PC-9 (cell line): ENCODE measurements at regions not wholly inside any gene's neighbourhood (a gene's known extent, or its start where the extent isn't known, plus 50 kb on each side); places are given as distances from the start of the nearest gene placed in this dataset.

Experiments
- BruUV-seq: library from RNA; stranded (reverse); fragments of 400-500 nt; replicated peaks from 2 replicates; lab custom pipeline; 2021; lab: Mats Ljungman, UMichigan
- CTCF ChIA-PET: fragments of 300-600 bp; sonication (Branson Sonifier 250); formaldehyde crosslinking; loops from one replicate; lab custom pipeline; 2022; ENCODE audit warnings: antibody characterized with exemption; lab: Charles Lee
- POLR2A ChIA-PET: fragments of 300-600 bp; sonication (Branson Sonifier 250); formaldehyde crosslinking; loops from one replicate; lab custom pipeline; 2022; ENCODE audit warnings: antibody characterized with exemption; ENCODE audit not compliant: unreplicated experiment; lab: Charles Lee
- DNase-seq, 2 experiments: peaks; one replicate each; pipeline versions ENCODE4 v3.0.0 to v3.0.0-alpha.2; 2015 to 2022; ENCODE audit warnings: mixed read lengths in 1 of 2
- H2AFZ ChIP-seq: fragments of 200-600 bp; sonication (generic); 2 replicates; pipeline ENCODE4 v1.8.1; 2017; ENCODE audit warnings: antibody characterized with exemption
- H3F3A ChIP-seq: fragments of 200-600 bp; sonication (generic); 2 replicates; pipeline ENCODE4 v1.8.1; 2017; ENCODE audit warnings: antibody characterized with exemption, mild to moderate bottlenecking, low read depth; ENCODE audit not compliant: insufficient read depth
- H3K27ac ChIP-seq: fragments of 200-600 bp; sonication (generic); 2 replicates; pipeline ENCODE4 v1.6.1; 2016; ENCODE audit warnings: mixed run types
- H3K27me3 ChIP-seq: fragments of 200-600 bp; sonication (generic); 2 replicates; pipeline ENCODE4 v1.6.1; 2016; ENCODE audit warnings: low read depth, mixed run types; ENCODE audit not compliant: insufficient read depth
- H3K36me3 ChIP-seq: fragments of 200-600 bp; sonication (generic); 2 replicates; pipeline ENCODE4 v1.6.1; 2016; ENCODE audit warnings: low read depth, mixed run types
- H3K4me1 ChIP-seq: fragments of 200-600 bp; sonication (generic); replicated peaks from 2 replicates; pipeline ENCODE4 v1.6.1; 2016; ENCODE audit warnings: mixed run types; ENCODE audit not compliant: insufficient read depth
- H3K4me2 ChIP-seq: fragments of 200-600 bp; sonication (generic); 2 replicates; pipeline ENCODE4 v1.6.1; 2017; ENCODE audit warnings: mixed run types
- H3K4me3 ChIP-seq: fragments of 200-600 bp; sonication (generic); 2 replicates; pipeline ENCODE4 v1.6.1; 2016; ENCODE audit warnings: mixed run types
- H3K79me2 ChIP-seq: fragments of 200-600 bp; sonication (generic); 2 replicates; pipeline ENCODE4 v1.6.1; 2017; ENCODE audit warnings: low read depth, mixed run types
- H3K9me2 ChIP-seq: fragments of 200-600 bp; sonication (generic); 2 replicates; pipeline ENCODE4 v1.8.1; 2017; ENCODE audit warnings: mild to moderate bottlenecking; ENCODE audit not compliant: insufficient read depth
- H3K9me3 ChIP-seq: fragments of 200-600 bp; sonication (generic); 2 replicates; pipeline ENCODE4 v1.8.1; 2016; ENCODE audit warnings: low read depth; ENCODE audit not compliant: insufficient read depth
- H4K20me1 ChIP-seq: fragments of 200-600 bp; sonication (generic); 2 replicates; pipeline ENCODE4 v1.8.1; 2017; ENCODE audit not compliant: insufficient read depth
- EZH2 ChIP-seq: fragments of 200-600 bp; sonication (generic); IDR thresholded peaks from 2 replicates; pipeline ENCODE4 v1.8.0; 2017; ENCODE audit warnings: antibody characterized with exemption, low read depth
- intact Hi-C: fragments of 100-400 bp; cut with micrococcal nuclease; formaldehyde crosslinking; loops from one replicate; pipeline ENCODE4 v1.10.0; 2022; ENCODE audit not compliant: unreplicated experiment
- TF ChIP-seq, protein P1 (sequence below): fragments of 200-600 bp; sonication (generic); conservative IDR thresholded peaks from 2 replicates; pipeline ENCODE4 v1.6.1; 2017; ENCODE audit warnings: mixed run types, antibody characterized with exemption, mild to moderate bottlenecking, moderate library complexity

DNA sequence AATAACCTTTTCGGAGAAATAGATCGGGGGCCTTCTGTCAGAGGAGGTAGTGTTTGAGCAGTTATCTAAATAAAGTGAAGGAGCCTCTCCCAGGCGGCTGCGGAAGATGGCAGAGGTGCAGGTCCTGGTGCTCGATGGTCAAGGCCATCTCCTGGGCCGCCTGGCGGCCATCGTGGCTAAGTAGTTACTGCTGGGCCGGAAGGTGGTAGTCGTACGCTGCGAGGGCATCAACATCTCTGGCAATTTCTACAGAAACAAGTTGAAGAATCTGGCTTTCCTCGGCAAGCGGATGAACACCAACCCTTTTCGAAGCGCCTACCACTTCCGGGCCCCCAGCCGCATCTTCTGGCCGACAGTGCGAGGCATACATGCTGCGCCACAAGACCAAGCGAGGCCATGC is 186.1 kb downstream of the KTN1 start:
- TF ChIP-seq, protein P1, sequence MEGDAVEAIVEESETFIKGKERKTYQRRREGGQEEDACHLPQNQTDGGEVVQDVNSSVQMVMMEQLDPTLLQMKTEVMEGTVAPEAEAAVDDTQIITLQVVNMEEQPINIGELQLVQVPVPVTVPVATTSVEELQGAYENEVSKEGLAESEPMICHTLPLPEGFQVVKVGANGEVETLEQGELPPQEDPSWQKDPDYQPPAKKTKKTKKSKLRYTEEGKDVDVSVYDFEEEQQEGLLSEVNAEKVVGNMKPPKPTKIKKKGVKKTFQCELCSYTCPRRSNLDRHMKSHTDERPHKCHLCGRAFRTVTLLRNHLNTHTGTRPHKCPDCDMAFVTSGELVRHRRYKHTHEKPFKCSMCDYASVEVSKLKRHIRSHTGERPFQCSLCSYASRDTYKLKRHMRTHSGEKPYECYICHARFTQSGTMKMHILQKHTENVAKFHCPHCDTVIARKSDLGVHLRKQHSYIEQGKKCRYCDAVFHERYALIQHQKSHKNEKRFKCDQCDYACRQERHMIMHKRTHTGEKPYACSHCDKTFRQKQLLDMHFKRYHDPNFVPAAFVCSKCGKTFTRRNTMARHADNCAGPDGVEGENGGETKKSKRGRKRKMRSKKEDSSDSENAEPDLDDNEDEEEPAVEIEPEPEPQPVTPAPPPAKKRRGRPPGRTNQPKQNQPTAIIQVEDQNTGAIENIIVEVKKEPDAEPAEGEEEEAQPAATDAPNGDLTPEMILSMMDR, result no peak
- no peak for TF ChIP-seq EZH2
- Histone ChIP-seq H3F3A (no peaks in the 10 kb centered on the region), H3K4me3 (no peak overlapping the region), H3K27me3 (no peaks in the 10 kb centered on the region), H3K4me2 (no peak overlapping the region), H4K20me1 (no peaks in the 10 kb centered on the region), H3K4me1 (0 out of 2 replicates have a peak, but pooled peaks cover 4% of the 10 kb centered on the region), H2AFZ (no peak overlapping the region), H3K79me2 (no peaks in the 10 kb centered on the region), H3K9me3 (no peaks in the 10 kb centered on the region), H3K9me2 (no peaks in the 10 kb centered on the region), H3K27ac (no peak overlapping the region), H3K36me3 (no peaks in the 10 kb centered on the region)
- CTCF ChIA-PET, result no interaction called here
- no TSS peak for BruUV-seq
- POLR2A ChIA-PET, result no interaction called here
- DNase-seq, result no peak
- intact Hi-C loops, result no loop called here

DNA sequence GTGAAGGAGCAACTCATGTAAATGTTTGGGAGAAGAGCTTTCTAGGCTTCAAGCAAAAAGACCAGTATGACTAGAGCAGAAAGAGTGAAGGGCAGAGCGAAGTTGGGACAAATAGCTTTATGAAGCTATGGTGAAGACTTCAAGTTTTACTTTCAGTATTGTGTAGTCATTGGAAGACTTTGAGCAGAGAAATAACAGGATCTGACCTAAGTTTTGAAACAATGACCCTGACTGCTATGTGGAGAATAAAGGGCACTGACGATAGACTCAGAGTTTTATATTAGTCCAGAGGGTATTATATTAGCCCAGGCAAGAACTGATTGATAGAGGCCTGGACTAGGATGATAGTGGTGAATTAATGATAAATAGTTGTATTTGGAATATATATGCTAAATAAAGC is 187.3 kb downstream of the KTN1 start:
- H3K4me1 ChIP-seq, result 0 out of 2 replicates have a peak, but pooled peaks cover 4% of the 10 kb centered on the region
- CTCF ChIA-PET, result interaction anchor here (0.6 kb wide), 1 partner anchor 14 kb away, joined by 5 read pairs; no protein-coding TSS in a partner anchor

DNA sequence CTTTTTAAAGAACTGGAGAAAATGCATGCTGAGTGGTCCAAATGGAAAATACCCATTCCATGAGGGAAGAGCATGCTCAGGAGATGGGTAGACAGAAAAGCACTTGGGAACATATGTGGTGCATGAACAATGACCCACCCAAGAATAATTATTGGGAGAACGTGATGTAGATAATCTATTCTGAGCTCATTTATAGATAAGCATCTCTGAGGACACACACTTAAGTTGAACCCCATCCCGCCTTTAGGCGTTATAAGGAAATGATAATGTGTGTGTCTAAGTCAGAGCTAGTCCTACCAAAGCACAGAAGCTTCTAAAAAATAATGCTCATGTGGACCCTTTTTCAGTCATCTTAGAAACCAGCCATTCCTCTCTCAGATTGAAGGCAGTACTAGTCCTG is 189.9 kb downstream of the KTN1 start:
- no peak overlapping the region for H3K4me2 ChIP-seq
- intact Hi-C loops, result no loop called here
- BruUV-seq, result no TSS peak
- H2AFZ ChIP-seq, result no peak overlapping the region
- H3K9me2 ChIP-seq, result no peaks in the 10 kb centered on the region
- H3F3A ChIP-seq, result no peaks in the 10 kb centered on the region
- H3K27ac ChIP-seq, result no peak overlapping the region
- H3K4me1 ChIP-seq, result peaks cover 4% of the 10 kb centered on the region; the same call in 1 of the 2 replicates
- ChIA-PET POLR2A (no interaction called here), CTCF (no interaction called here)
- no peak for TF ChIP-seq EZH2
- TF ChIP-seq, protein P1, result no peak
- H3K4me3 ChIP-seq, result no peak overlapping the region
- no peaks in the 10 kb centered on the region for H4K20me1 ChIP-seq
- H3K9me3 ChIP-seq, result no peaks in the 10 kb centered on the region
- H3K36me3 ChIP-seq, result no peaks in the 10 kb centered on the region
- no peaks in the 10 kb centered on the region for H3K27me3 ChIP-seq
- no peaks in the 10 kb centered on the region for H3K79me2 ChIP-seq
- DNase-seq, result no peak

More for the DNA sequence above, 187.3 kb downstream of the KTN1 start:
- Histone ChIP-seq H4K20me1 (no peaks in the 10 kb centered on the region), H3F3A (no peaks in the 10 kb centered on the region), H3K79me2 (no peaks in the 10 kb centered on the region), H3K9me3 (no peaks in the 10 kb centered on the region), H2AFZ (no peak overlapping the region), H3K36me3 (no peaks in the 10 kb centered on the region), H3K4me3 (no peak overlapping the region), H3K27me3 (no peaks in the 10 kb centered on the region), H3K4me2 (no peak overlapping the region), H3K9me2 (no peaks in the 10 kb centered on the region), H3K27ac (no peak overlapping the region)
- no TSS peak for BruUV-seq
- no peak for DNase-seq
- intact Hi-C loops, result no loop called here
- TF ChIP-seq, protein P1, result no peak
- TF ChIP-seq EZH2, result no peak
- POLR2A ChIA-PET, result no interaction called here
